Mesodermal cell (in vitro differentiated cells): ENCODE measurements at regions not wholly inside any gene's neighbourhood (a gene's known extent, or its start where the extent isn't known, plus 50 kb on each side); places are given as distances from the start of the nearest gene placed in this dataset.

Source experiments
- H3K27ac ChIP-seq: 2 replicates; pipeline ENCODE4 v1.7.0; 2013; ENCODE audit warnings: mild to moderate bottlenecking, low read depth, low read length, moderate library complexity; ENCODE audit not compliant: severe bottlenecking
- H3K36me3 ChIP-seq: 2 replicates; pipeline ENCODE4 v1.7.1; 2013; ENCODE audit warnings: mild to moderate bottlenecking, low read length, moderate library complexity; ENCODE audit not compliant: control insufficient read depth, insufficient read depth
- H3K4me1 ChIP-seq: one replicate; pipeline ENCODE4 v1.7.1; 2013; ENCODE audit warnings: mild to moderate bottlenecking, low read length; ENCODE audit not compliant: insufficient read depth, control insufficient read depth, poor library complexity, severe bottlenecking
- H3K4me3 ChIP-seq: 2 replicates; pipeline ENCODE4 v1.7.0; 2013; ENCODE audit warnings: low read length, control low read depth, mild to moderate bottlenecking; ENCODE audit not compliant: insufficient read depth, poor library complexity, severe bottlenecking; ENCODE audit errors: extremely low read depth
- H3K9me3 ChIP-seq: 2 replicates; pipeline ENCODE4 v1.7.1; 2013; ENCODE audit warnings: mild to moderate bottlenecking, low read length, moderate library complexity; ENCODE audit not compliant: control insufficient read depth
- WGBS, 2 experiments: methylation state at CpG; one replicate each; pipeline ENCODE4 v1.1.5; 2013; ENCODE audit warnings: missing lambda C conversion rate in 2 of 2; ENCODE audit not compliant: insufficient coverage in 2 of 2; 5-methylcytosine and 5-hydroxymethylcytosine counted together

- Histone ChIP-seq H3K27ac (no peak overlapping the region), H3K9me3 (peaks cover 7% of the 10 kb centered on the region), H3K4me3 (no peak overlapping the region), H3K36me3 (no peaks in the 10 kb centered on the region), H3K4me1 (no peaks in the 10 kb centered on the region)
- WGBS, 2 experiments: 83 to 90% methylated on average over 1 to 2 of the region's 2 CpGs
Measured at GRCh38 chr1:25081496-25081895, 150.8 kb downstream of the SYF2 start.

DNA sequence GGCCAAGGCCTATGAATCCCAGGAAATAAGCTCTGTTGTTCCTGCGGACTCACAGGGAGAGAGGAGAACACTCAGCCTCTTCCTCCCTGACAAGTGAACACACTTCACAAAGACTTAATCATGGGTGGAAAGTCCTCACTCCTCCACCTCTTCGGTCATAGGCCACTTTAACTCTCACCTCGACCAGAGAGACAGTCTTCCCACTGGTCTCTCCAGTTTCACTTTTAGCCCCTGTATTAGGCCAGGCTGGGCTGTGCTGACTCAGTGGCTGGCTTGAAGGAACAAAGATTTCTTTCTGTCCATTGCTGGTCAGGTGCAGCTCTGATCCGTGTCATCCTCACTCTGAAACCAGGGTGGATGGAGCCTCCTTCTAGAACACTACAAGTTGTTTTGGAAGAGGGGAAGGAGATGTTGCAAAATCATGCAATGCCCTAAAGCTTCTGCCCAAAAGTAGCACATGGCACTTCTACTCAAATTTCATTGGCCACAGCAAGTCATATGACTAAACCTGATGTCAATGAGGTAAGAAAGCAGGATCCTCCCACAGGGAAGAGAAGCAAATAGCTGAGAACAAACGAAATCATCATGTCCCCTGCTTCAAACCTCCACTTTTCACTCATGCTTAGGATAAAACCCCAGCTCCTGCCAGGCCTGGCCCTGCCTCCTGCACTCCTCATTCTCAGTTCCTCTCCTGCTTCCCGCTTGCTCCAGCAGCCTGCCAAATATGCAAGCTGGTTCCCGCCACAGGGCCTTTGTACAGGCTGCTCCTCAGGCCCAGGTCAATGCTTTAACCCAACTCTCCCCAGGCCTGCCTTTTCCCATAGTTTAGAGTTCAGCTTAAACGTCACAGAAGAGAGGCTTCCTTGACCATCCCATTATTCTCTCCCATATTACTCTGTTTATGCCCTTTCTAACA is 150.5 kb upstream of the RUNX3 start:
- Histone ChIP-seq H3K4me1 (no peaks in the 10 kb centered on the region), H3K4me3 (no peak overlapping the region), H3K27ac (no peak overlapping the region), H3K9me3 (peaks cover 7% of the 10 kb centered on the region), H3K36me3 (no peaks in the 10 kb centered on the region)
- WGBS, 2 experiments: 78 to 93% methylated on average over 5 to 6 of the region's 8 CpGs

GRCh38 chr1:25079048-25079447 is 149.0 kb upstream of the RUNX3 start:
- Histone ChIP-seq H3K9me3 (peaks cover 7% of the 10 kb centered on the region), H3K4me1 (no peaks in the 10 kb centered on the region), H3K4me3 (no peak overlapping the region), H3K36me3 (no peaks in the 10 kb centered on the region), H3K27ac (no peak overlapping the region)

- Histone ChIP-seq H3K4me1 (no peaks in the 10 kb centered on the region), H3K27ac (no peak overlapping the region), H3K36me3 (no peaks in the 10 kb centered on the region), H3K9me3 (peaks cover 7% of the 10 kb centered on the region), H3K4me3 (no peak overlapping the region)
- 84 to 85% methylated on average over 10 to 12 of the region's 13 CpGs for WGBS, 2 experiments
Measured at GRCh38 chr1:25074351-25075227, 144.5 kb upstream of the RUNX3 start.

DNA sequence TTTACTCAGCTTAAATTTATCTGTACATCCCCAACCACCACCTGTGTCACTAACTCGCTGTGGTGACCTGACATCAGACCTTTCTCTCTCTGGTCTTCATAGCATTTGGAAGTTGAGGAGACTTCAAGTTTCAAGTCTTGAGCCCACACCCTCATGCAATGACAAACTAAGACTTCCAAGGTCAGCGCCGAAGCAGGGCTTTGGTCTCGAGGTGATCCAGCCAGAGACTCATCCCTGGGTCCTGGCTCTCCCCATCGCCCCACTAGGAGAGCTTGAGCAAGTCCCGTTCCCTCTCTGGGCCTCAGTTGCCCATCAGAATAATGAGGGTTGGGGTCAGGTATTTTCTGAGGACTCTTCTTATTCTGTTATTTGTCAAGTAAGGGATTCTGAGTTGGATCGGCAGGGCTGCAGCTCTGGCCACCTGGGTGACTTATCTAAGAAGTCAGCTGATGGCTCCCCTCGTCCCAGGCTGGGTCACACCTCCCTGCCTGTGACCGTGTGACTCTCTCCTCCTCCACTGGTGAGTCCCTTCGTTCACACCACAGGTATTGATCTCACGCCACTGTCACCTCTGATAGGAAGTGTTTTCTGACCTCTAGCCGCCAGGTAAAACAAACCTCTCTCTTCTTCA is 143.7 kb upstream of the RUNX3 start:
- H3K4me3 ChIP-seq: no peak overlapping the region
- peaks cover 7% of the 10 kb centered on the region for H3K9me3 ChIP-seq
- no peaks in the 10 kb centered on the region for H3K36me3 ChIP-seq
- no peaks in the 10 kb centered on the region for H3K4me1 ChIP-seq
- no peak overlapping the region for H3K27ac ChIP-seq
- WGBS, 2 experiments: 83 to 87% methylated on average over 9 to 10 of the region's 12 CpGs

- Histone ChIP-seq H3K36me3 (no peaks in the 10 kb centered on the region), H3K4me1 (no peaks in the 10 kb centered on the region), H3K27ac (no peak overlapping the region), H3K9me3 (peaks cover 7% of the 10 kb centered on the region), H3K4me3 (no peak overlapping the region)
- WGBS, 2 experiments: 92 to 97% methylated on average over 5 of the region's 5 CpGs
Measured at GRCh38 chr1:25072461-25072860, 142.4 kb upstream of the RUNX3 start.

DNA sequence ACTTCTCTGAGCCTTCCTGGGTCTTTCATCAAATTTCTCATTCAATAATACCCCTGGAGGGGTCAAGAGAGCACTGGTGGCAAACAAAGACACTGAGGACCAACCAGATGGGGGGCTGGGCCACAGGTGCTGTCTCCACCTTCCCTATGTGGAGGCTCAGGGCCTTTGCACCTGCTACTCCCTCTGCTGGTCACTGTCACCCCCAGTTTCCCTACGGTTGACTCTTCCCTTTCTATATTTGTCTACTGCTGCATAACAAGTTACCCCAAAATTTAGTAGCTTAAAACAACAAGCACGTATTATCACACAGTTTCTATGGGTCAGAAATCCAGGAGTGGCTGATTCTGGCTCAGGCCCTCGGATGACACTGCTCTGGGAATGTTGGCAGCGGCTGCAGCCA is 138.8 kb upstream of the RUNX3 start:
- Histone ChIP-seq H3K36me3 (no peaks in the 10 kb centered on the region), H3K9me3 (no peaks in the 10 kb centered on the region), H3K4me1 (peaks cover 7% of the 10 kb centered on the region), H3K27ac (no peak overlapping the region), H3K4me3 (no peak overlapping the region)
- 97 to 98% methylated on average over 4 of the region's 4 CpGs for WGBS, 2 experiments

- WGBS, 2 experiments: 90 to 97% methylated on average over 6 of the region's 6 CpGs
- Histone ChIP-seq H3K9me3 (no peaks in the 10 kb centered on the region), H3K4me3 (no peak overlapping the region), H3K27ac (no peak overlapping the region), H3K36me3 (no peaks in the 10 kb centered on the region), H3K4me1 (peaks cover 7% of the 10 kb centered on the region)
Measured at GRCh38 chr1:25068316-25068715, 138.2 kb upstream of the RUNX3 start.

DNA sequence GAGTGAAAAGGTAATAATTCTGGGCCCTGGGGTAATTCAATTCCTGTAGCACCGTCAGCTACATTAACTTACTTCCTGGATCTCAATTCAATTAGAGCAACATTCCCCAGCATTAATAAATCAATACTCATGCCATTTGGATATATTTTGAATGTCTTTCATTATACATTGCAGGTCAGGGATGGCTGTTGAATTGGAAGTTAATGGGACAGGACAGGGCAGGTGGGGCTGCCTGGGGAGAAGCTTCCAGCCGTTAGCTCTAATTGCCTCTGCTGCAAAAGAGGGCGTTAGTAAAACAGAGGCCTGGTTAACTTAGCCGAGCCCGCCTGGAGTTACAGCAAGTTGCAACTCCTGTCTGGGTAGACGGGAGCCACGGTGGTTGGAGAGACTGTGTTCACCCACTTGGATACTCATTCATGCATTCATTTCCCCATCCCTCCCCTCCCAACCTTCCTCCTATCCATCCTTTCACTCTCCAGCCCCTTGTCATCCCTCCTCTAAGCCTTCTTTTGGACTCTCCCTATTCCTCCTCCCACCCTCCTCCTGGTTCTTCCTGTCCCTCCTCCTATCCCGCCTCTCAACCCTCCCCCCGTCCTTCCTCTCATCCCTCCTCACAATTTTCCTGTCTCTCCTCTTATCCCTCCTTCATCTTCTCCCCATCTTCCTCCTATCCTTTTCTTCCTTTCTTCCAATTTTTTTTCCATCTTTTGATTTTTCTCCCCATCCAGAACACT is 137.6 kb upstream of the RUNX3 start:
- Histone ChIP-seq H3K27ac (no peak overlapping the region), H3K4me1 (peaks cover 7% of the 10 kb centered on the region), H3K4me3 (no peak overlapping the region), H3K9me3 (no peaks in the 10 kb centered on the region), H3K36me3 (no peaks in the 10 kb centered on the region)
- 68 to 76% methylated on average over 8 to 9 of the region's 9 CpGs for WGBS, 2 experiments
